ENCODE measurements at regions not wholly inside any gene's neighbourhood (a gene's known extent, or its start where the extent isn't known, plus 50 kb on each side); places are given as distances from the start of the nearest gene placed in this dataset.
"Not testable (repeated sequence)": the region's sequence is repeated elsewhere in the genome, so short reads cannot be mapped to it uniquely, and the experiment has no call there.

- Histone ChIP-seq H3K9ac (ENCODE audit: low read depth, low read length) (no peak overlapping the region), H3K27me3 (ENCODE audit: control insufficient read depth, insufficient read depth, low read length) (peaks cover 4% of the 10 kb centered on the region), H3K27ac (ENCODE audit: low read depth, low read length) (no peak overlapping the region), H3K4me3 (ENCODE audit: low read depth, low read length) (no peak overlapping the region), H3K9me3 (ENCODE audit: control insufficient read depth, insufficient read depth, low read length) (no peaks in the 10 kb centered on the region), H3K4me1 (ENCODE audit: control insufficient read depth, insufficient read depth, low read length) (peaks cover 6% of the 10 kb centered on the region; the same call in 1 of the 2 replicates), H3K36me3 (ENCODE audit: control insufficient read depth, insufficient read depth, low read length) (no peaks in the 10 kb centered on the region)
These were observed 70.0 kb upstream of the TBXT start for GRCh38 chr6:166237617-166238016.

DNA sequence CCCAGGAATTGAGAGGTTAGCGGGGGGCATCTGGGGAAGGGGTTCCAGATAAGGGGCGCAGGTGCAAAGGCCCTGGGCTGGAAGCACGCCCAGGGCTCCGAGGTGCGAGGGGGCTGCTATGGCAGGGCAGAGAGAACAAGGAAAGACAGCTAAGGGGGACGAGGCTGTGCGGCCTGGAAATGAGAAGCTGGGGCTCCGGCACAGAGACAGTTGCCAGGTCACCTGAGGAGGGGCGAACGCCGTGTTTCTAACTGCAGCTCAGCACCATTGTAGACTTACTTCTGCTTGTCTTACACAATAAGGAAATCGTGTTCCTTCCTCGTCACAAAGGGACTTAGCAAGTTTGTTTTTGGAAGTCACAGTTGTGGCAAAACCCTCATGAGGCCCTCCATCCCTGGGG, 68.9 kb upstream of the TBXT start:
- no peaks in the 10 kb centered on the region for H3K36me3 ChIP-seq (ENCODE audit: control insufficient read depth, insufficient read depth, low read length)
- no peak overlapping the region for H3K9ac ChIP-seq (ENCODE audit: low read depth, low read length)
- H3K4me1 ChIP-seq (ENCODE audit: control insufficient read depth, insufficient read depth, low read length) = peaks cover 6% of the 10 kb centered on the region; the same call in 1 of the 2 replicates
- H3K9me3 ChIP-seq (ENCODE audit: control insufficient read depth, insufficient read depth, low read length) = no peaks in the 10 kb centered on the region
- no peak overlapping the region for H3K4me3 ChIP-seq (ENCODE audit: low read depth, low read length)
- no peak overlapping the region for H3K27ac ChIP-seq (ENCODE audit: low read depth, low read length)
- H3K27me3 ChIP-seq (ENCODE audit: control insufficient read depth, insufficient read depth, low read length) = peaks cover 4% of the 10 kb centered on the region

- H3K36me3 ChIP-seq (ENCODE audit: control insufficient read depth, insufficient read depth, low read length) = no peaks in the 10 kb centered on the region
- no peaks in the 10 kb centered on the region for H3K9me3 ChIP-seq (ENCODE audit: control insufficient read depth, insufficient read depth, low read length)
- H3K4me1 ChIP-seq (ENCODE audit: control insufficient read depth, insufficient read depth, low read length) = no peaks in the 10 kb centered on the region
- no peak overlapping the region for H3K4me3 ChIP-seq (ENCODE audit: low read depth, low read length)
- no peak overlapping the region for H3K9ac ChIP-seq (ENCODE audit: low read depth, low read length)
- H3K27me3 ChIP-seq (ENCODE audit: control insufficient read depth, insufficient read depth, low read length) = no peaks in the 10 kb centered on the region; the same call in none of the 2 replicates
- H3K27ac ChIP-seq (ENCODE audit: low read depth, low read length) = no peak overlapping the region
These were observed 68.1 kb upstream of the TBXT start for GRCh38 chr6:166235666-166236292.

GRCh38 chr6:166231181-166231580, 63.5 kb upstream of the TBXT start:
- not testable (repeated sequence) for H3K9me3 ChIP-seq (ENCODE audit: control insufficient read depth, insufficient read depth, low read length); H3K9ac ChIP-seq (ENCODE audit: low read depth, low read length); H3K36me3 ChIP-seq (ENCODE audit: control insufficient read depth, insufficient read depth, low read length); H3K27me3 ChIP-seq (ENCODE audit: control insufficient read depth, insufficient read depth, low read length); H3K4me3 ChIP-seq (ENCODE audit: low read depth, low read length); H3K4me1 ChIP-seq (ENCODE audit: control insufficient read depth, insufficient read depth, low read length); H3K27ac ChIP-seq (ENCODE audit: low read depth, low read length)

GRCh38 chr6:166228839-166229528, 61.3 kb upstream of the TBXT start:
- H3K4me3 ChIP-seq (ENCODE audit: low read depth, low read length) = no peak overlapping the region
- peaks cover 9% of the 10 kb centered on the region for H3K27me3 ChIP-seq (ENCODE audit: control insufficient read depth, insufficient read depth, low read length)

GRCh38 chr6:166228425-166228824, 60.8 kb upstream of the TBXT start:
- no peaks in the 10 kb centered on the region for H3K9me3 ChIP-seq (ENCODE audit: control insufficient read depth, insufficient read depth, low read length)
- H3K4me1 ChIP-seq (ENCODE audit: control insufficient read depth, insufficient read depth, low read length) = no peaks in the 10 kb centered on the region
- H3K27me3 ChIP-seq (ENCODE audit: control insufficient read depth, insufficient read depth, low read length) = peaks cover 9% of the 10 kb centered on the region
- no peak overlapping the region for H3K9ac ChIP-seq (ENCODE audit: low read depth, low read length)
- no peaks in the 10 kb centered on the region for H3K36me3 ChIP-seq (ENCODE audit: control insufficient read depth, insufficient read depth, low read length)
- no peak overlapping the region for H3K4me3 ChIP-seq (ENCODE audit: low read depth, low read length)
- H3K27ac ChIP-seq (ENCODE audit: low read depth, low read length) = no peak overlapping the region

More at GRCh38 chr6:166228839-166229528, 61.3 kb upstream of the TBXT start:
- Histone ChIP-seq H3K27ac (ENCODE audit: low read depth, low read length) (no peak overlapping the region), H3K4me1 (ENCODE audit: control insufficient read depth, insufficient read depth, low read length) (no peaks in the 10 kb centered on the region), H3K9ac (ENCODE audit: low read depth, low read length) (no peak overlapping the region), H3K36me3 (ENCODE audit: control insufficient read depth, insufficient read depth, low read length) (no peaks in the 10 kb centered on the region), H3K9me3 (ENCODE audit: control insufficient read depth, insufficient read depth, low read length) (no peaks in the 10 kb centered on the region)

DNA sequence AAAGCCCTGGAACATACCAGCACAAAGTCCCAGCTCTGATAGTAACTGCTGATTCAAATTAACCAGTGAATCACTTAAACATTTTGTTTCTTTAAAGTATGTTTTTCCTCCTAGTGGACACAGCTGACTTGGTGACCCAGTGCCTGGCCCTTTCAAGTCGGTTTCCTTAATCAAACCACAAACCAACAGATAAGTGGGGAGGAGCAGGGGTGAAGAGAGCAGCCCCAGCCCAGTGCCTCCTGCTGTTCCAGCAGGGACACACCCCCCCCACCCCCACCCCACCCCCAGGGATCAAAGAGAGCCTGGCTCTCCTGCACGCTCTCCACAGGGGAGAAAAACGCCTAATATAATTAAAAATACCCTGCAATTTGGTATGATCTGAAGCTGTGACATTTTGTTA, 55.4 kb upstream of the TBXT start:
- Histone ChIP-seq H3K4me1 (ENCODE audit: control insufficient read depth, insufficient read depth, low read length) (no peaks in the 10 kb centered on the region), H3K9ac (ENCODE audit: low read depth, low read length) (no peak overlapping the region)

GRCh38 chr6:166222631-166223030, 55.0 kb upstream of the TBXT start:
- Histone ChIP-seq H3K4me1 (ENCODE audit: control insufficient read depth, insufficient read depth, low read length) (no peaks in the 10 kb centered on the region), H3K27ac (ENCODE audit: low read depth, low read length) (no peak overlapping the region), H3K27me3 (ENCODE audit: control insufficient read depth, insufficient read depth, low read length) (no peaks in the 10 kb centered on the region), H3K36me3 (ENCODE audit: control insufficient read depth, insufficient read depth, low read length) (no peaks in the 10 kb centered on the region), H3K9me3 (ENCODE audit: control insufficient read depth, insufficient read depth, low read length) (no peaks in the 10 kb centered on the region), H3K9ac (ENCODE audit: low read depth, low read length) (no peak overlapping the region), H3K4me3 (ENCODE audit: low read depth, low read length) (no peak overlapping the region)

More for the DNA sequence above, 55.4 kb upstream of the TBXT start:
- Histone ChIP-seq H3K36me3 (ENCODE audit: control insufficient read depth, insufficient read depth, low read length) (no peaks in the 10 kb centered on the region), H3K27me3 (ENCODE audit: control insufficient read depth, insufficient read depth, low read length) (no peaks in the 10 kb centered on the region), H3K27ac (ENCODE audit: low read depth, low read length) (no peak overlapping the region), H3K9me3 (ENCODE audit: control insufficient read depth, insufficient read depth, low read length) (no peaks in the 10 kb centered on the region), H3K4me3 (ENCODE audit: low read depth, low read length) (no peak overlapping the region)

DNA sequence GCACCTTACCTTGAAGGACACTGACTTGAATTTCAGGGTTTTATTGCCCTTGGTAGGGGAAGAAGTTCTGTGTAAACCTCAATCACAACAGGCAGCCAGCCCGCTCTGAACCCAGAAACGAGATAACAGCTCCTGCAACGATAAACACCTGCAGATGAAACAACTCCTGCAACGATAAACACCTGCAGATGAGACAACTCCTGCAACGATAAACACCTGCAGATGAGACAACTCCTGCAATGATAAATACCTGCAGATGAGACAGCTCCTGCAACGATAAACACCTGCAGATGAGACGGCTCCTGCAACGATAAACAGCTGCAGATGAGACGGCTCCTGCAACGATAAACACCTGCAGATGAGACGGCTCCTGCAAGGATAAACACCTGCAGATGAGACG, 54.0 kb upstream of the TBXT start:
- Histone ChIP-seq H3K4me1 (ENCODE audit: control insufficient read depth, insufficient read depth, low read length) (no peaks in the 10 kb centered on the region), H3K36me3 (ENCODE audit: control insufficient read depth, insufficient read depth, low read length) (no peaks in the 10 kb centered on the region), H3K27me3 (ENCODE audit: control insufficient read depth, insufficient read depth, low read length) (no peaks in the 10 kb centered on the region), H3K9me3 (ENCODE audit: control insufficient read depth, insufficient read depth, low read length) (no peaks in the 10 kb centered on the region), H3K9ac (ENCODE audit: low read depth, low read length) (no peak overlapping the region), H3K27ac (ENCODE audit: low read depth, low read length) (no peak overlapping the region), H3K4me3 (ENCODE audit: low read depth, low read length) (no peak overlapping the region)

- no peaks in the 10 kb centered on the region for H3K4me1 ChIP-seq (ENCODE audit: control insufficient read depth, insufficient read depth, low read length)
- no peak overlapping the region for H3K27ac ChIP-seq (ENCODE audit: low read depth, low read length)
- no peaks in the 10 kb centered on the region for H3K9me3 ChIP-seq (ENCODE audit: control insufficient read depth, insufficient read depth, low read length)
- no peaks in the 10 kb centered on the region for H3K27me3 ChIP-seq (ENCODE audit: control insufficient read depth, insufficient read depth, low read length)
- H3K36me3 ChIP-seq (ENCODE audit: control insufficient read depth, insufficient read depth, low read length) = no peaks in the 10 kb centered on the region
- H3K4me3 ChIP-seq (ENCODE audit: low read depth, low read length) = no peak overlapping the region
- H3K9ac ChIP-seq (ENCODE audit: low read depth, low read length) = no peak overlapping the region
These were observed 53.4 kb upstream of the TBXT start for GRCh38 chr6:166221040-166221439.
